PC-3 (cell line): ENCODE measurements at regions not wholly inside any gene's neighbourhood (a gene's known extent, or its start where the extent isn't known, plus 50 kb on each side); places are given as distances from the start of the nearest gene placed in this dataset.

ENCODE experiments used
- ATAC-seq: fragments of 200-7000 bp; cut with Tn5 transposase; 2 replicates; pipeline ENCODE4 v1.9.1; 2020; ENCODE audit warnings: mild to moderate bottlenecking, moderate library complexity
- BruUV-seq: library from RNA; stranded (reverse); fragments of 400-500 nt; replicated peaks from 2 replicates; lab custom pipeline; 2021; lab: Mats Ljungman, UMichigan
- CTCF ChIA-PET: fragments of 300-600 bp; sonication (Branson Sonifier 250); formaldehyde crosslinking; loops from one replicate; lab custom pipeline; 2022; ENCODE audit warnings: antibody characterized with exemption; lab: Charles Lee
- POLR2A ChIA-PET: fragments of 300-600 bp; sonication (Branson Sonifier 250); formaldehyde crosslinking; loops from one replicate; lab custom pipeline; 2022; ENCODE audit warnings: antibody characterized with exemption; ENCODE audit not compliant: unreplicated experiment; lab: Charles Lee
- DNase-seq: peaks from one replicate; pipeline ENCODE4 v3.0.0-alpha.2; 2015
- H2AFZ ChIP-seq: fragments of 300-600 bp; sonication (generic); 2 replicates; pipeline ENCODE4 v1.6.0; 2016; ENCODE audit warnings: antibody characterized with exemption, low read length
- H3F3A ChIP-seq: fragments of 300-600 bp; sonication (generic); one replicate; pipeline ENCODE4 v1.6.0; 2017; ENCODE audit warnings: antibody characterized with exemption, low read length, control low read depth, mild to moderate bottlenecking; ENCODE audit not compliant: unreplicated experiment
- H3K27ac ChIP-seq: fragments of 300-600 bp; sonication (generic); 2 replicates; pipeline ENCODE4 v1.5.1; 2016; ENCODE audit warnings: mild to moderate bottlenecking, low read length
- H3K27me3 ChIP-seq: fragments of 300-600 bp; sonication (generic); 2 replicates; pipeline ENCODE4 v1.6.1; 2016; ENCODE audit warnings: low read length, mixed read lengths
- H3K36me3 ChIP-seq: fragments of 300-600 bp; sonication (generic); 2 replicates; pipeline ENCODE4 v1.6.1; 2016; ENCODE audit warnings: low read depth, mixed run types, low read length, mixed read lengths
- H3K4me1 ChIP-seq: fragments of 300-600 bp; sonication (generic); 2 replicates; pipeline ENCODE4 v1.5.1; 2016; ENCODE audit warnings: low read length; ENCODE audit not compliant: insufficient read depth
- H3K4me2 ChIP-seq: fragments of 300-600 bp; sonication (generic); 2 replicates; pipeline ENCODE4 v1.6.0; 2016; ENCODE audit warnings: low read length
- H3K4me3 ChIP-seq: fragments of 300-600 bp; sonication (generic); 2 replicates; pipeline ENCODE4 v1.5.1; 2016; ENCODE audit warnings: mild to moderate bottlenecking, low read length, mixed read lengths
- H3K79me2 ChIP-seq: fragments of 300-600 bp; sonication (generic); 2 replicates; pipeline ENCODE4 v1.6.1; 2017; ENCODE audit warnings: low read length, mixed read lengths
- H3K9ac ChIP-seq: fragments of 300-600 bp; sonication (generic); 2 replicates; pipeline ENCODE4 v1.6.0; 2016; ENCODE audit warnings: mild to moderate bottlenecking, low read length
- H3K9me2 ChIP-seq: fragments of 300-600 bp; sonication (generic); replicated peaks from 2 replicates; pipeline ENCODE4 v1.6.1; 2016; ENCODE audit warnings: mixed run types, low read length, mixed read lengths
- H3K9me3 ChIP-seq: fragments of 300-600 bp; sonication (generic); 2 replicates; pipeline ENCODE4 v1.6.1; 2016; ENCODE audit warnings: low read length, mixed read lengths
- H4K20me1 ChIP-seq: fragments of 300-600 bp; sonication (generic); 2 replicates; pipeline ENCODE4 v1.6.1; 2016; ENCODE audit warnings: low read length, mixed read lengths
- CTCF ChIP-seq: fragments of 300-600 bp; sonication (generic); conservative IDR thresholded peaks from 2 replicates; pipeline ENCODE4 v1.5.1; 2017; ENCODE audit warnings: antibody characterized with exemption, low read depth, mild to moderate bottlenecking, low read length
- EZH2 ChIP-seq: fragments of 300-600 bp; sonication (generic); IDR thresholded peaks from one replicate; pipeline ENCODE4 v1.6.1; 2017; ENCODE audit warnings: antibody characterized with exemption, mild to moderate bottlenecking, low read length; ENCODE audit not compliant: unreplicated experiment
- EZH2phosphoT487 ChIP-seq: fragments of 300-600 bp; sonication (generic); IDR thresholded peaks from 2 replicates; pipeline ENCODE4 v1.6.1; 2018; ENCODE audit warnings: mild to moderate bottlenecking, antibody characterized with exemption, low read length, borderline replicate concordance
- intact Hi-C: fragments of 100-400 bp; cut with micrococcal nuclease; formaldehyde crosslinking; loops from 2 replicates; pipeline ENCODE4 v1.9.0; 2023

GRCh38 chrX:45784590-45784989 lies 583.9 kb upstream of the DIPK2B start:
- intact Hi-C loops = no loop called here
- H3K4me3 ChIP-seq = no peak overlapping the region
- no peak overlapping the region for H3K9ac ChIP-seq
- H3K9me2 ChIP-seq = no peaks in the 10 kb centered on the region
- POLR2A ChIA-PET = no interaction called here
- CTCF ChIA-PET = no interaction called here
- H3F3A ChIP-seq = no peaks in the 10 kb centered on the region
- H4K20me1 ChIP-seq = no peaks in the 10 kb centered on the region
- peaks cover 40% of the 10 kb centered on the region for H3K4me1 ChIP-seq
- no peak overlapping the region for H3K27ac ChIP-seq
- ATAC-seq (no peak), DNase-seq (no peak)
- BruUV-seq = no TSS peak
- peaks cover 47% of the 10 kb centered on the region for H3K36me3 ChIP-seq
- no peak overlapping the region for H3K4me2 ChIP-seq
- H3K27me3 ChIP-seq = no peaks in the 10 kb centered on the region
- H3K9me3 ChIP-seq = no peaks in the 10 kb centered on the region
- H2AFZ ChIP-seq = no peak overlapping the region
- H3K79me2 ChIP-seq = peaks cover 100% of the 10 kb centered on the region
- TF ChIP-seq EZH2 (no peak), EZH2phosphoT487 (no peak), CTCF (no peak)

DNA sequence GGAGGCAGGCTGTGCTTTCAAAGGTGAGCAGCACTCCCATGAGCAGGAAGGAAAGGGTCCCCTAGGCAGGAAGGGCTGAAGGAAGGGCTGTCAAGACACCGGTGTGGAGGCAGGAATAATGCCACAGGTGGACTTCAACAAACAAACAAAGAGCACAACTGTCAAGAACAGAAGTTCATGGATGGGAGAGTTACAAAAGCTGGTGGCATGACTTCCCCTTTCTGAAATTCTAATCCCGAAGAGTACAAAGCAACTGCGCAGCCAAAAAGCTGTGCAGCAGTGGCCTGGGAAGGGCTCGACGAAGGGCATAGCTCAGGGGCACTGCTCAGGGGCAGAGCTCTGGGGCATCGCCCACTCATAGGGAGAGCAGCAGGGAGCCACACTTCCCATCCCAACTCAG lies 582.3 kb upstream of the DIPK2B start:
- DNase-seq = no peak
- Histone ChIP-seq H3K9me3 (no peaks in the 10 kb centered on the region), H3K4me1 (peaks cover 48% of the 10 kb centered on the region), H3K9me2 (no peaks in the 10 kb centered on the region), H4K20me1 (no peaks in the 10 kb centered on the region), H3K4me3 (no peak overlapping the region), H2AFZ (no peak overlapping the region), H3K27me3 (no peaks in the 10 kb centered on the region), H3K79me2 (peaks cover 100% of the 10 kb centered on the region), H3K9ac (no peak overlapping the region), H3K4me2 (no peak overlapping the region), H3F3A (no peaks in the 10 kb centered on the region), H3K27ac (peak overlapping the region; percentile 79), H3K36me3 (peaks cover 41% of the 10 kb centered on the region)
- ChIA-PET CTCF (interaction anchor here (0.5 kb wide), 1 partner anchor 18 kb away, joined by 7 read pairs; no protein-coding TSS in a partner anchor), POLR2A (no interaction called here)
- no TSS peak for BruUV-seq
- TF ChIP-seq EZH2 (no peak), EZH2phosphoT487 (no peak), CTCF (no peak)
- no peak for ATAC-seq
- intact Hi-C loops = no loop called here

DNA sequence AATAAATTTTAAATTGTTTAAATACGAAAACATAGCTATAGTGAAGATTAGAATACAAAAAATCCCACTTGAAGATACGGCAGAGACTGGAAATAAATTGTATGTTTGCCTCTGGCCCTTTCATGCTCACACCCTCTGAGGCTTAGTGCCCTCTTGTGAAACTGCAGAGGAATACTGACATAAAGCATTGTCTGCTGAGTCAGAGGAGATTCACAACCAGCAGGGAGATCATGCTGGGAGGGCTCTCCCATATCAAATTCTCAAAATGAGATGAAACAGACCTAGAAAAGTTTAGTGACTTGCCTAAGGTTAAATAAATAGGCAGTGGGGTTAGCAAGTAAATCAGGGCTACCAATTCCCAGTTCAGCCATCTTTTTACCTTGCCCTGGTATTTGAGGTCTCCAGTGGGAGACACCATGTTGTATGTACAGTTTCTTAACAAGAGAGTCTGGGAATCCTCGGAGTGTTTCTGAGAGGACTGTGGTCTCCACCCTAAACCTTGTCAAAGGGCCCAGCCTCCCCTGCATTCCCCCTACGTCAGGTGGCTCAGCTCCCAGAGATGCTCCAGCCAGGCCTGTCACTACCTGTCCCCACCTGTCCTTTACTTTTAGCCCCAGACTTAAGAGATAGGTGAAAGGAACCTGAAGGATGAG lies 581.4 kb upstream of the DIPK2B start:
- TF ChIP-seq EZH2 (no peak), CTCF (peak; percentile 60), EZH2phosphoT487 (no peak)
- Histone ChIP-seq H3K4me1 (peaks cover 55% of the 10 kb centered on the region), H3K79me2 (peaks cover 100% of the 10 kb centered on the region), H3F3A (no peaks in the 10 kb centered on the region), H3K9ac (peak overlapping the region; percentile 15; the same call in 1 of the 2 replicates), H2AFZ (0 out of 2 replicates have a peak overlapping the region, but pooled peaks have one; percentile 1), H3K9me2 (no peaks in the 10 kb centered on the region), H3K4me2 (peak overlapping the region; percentile 23), H3K36me3 (peaks cover 43% of the 10 kb centered on the region), H3K4me3 (no peak overlapping the region), H4K20me1 (no peaks in the 10 kb centered on the region), H3K27me3 (no peaks in the 10 kb centered on the region), H3K9me3 (no peaks in the 10 kb centered on the region), H3K27ac (peak overlapping the region; percentile 79)
- ATAC-seq (peak; percentile 96), DNase-seq (peak; percentile 78)
- ChIA-PET CTCF (interaction anchor here (0.8 kb wide), 1 partner anchor 19 kb away, joined by 5 read pairs; no protein-coding TSS in a partner anchor), POLR2A (interaction anchor here (0.6 to 1.0 kb wide), 3 partner anchors 11 to 71 kb away, joined by 3 to 4 read pairs (median 4); no protein-coding TSS in a partner anchor)
- intact Hi-C loops = no loop called here
- no TSS peak for BruUV-seq
